ENCODE measurements at regions not wholly inside any gene's neighbourhood (a gene's known extent, or its start where the extent isn't known, plus 50 kb on each side); places are given as distances from the start of the nearest gene placed in this dataset.

DNA sequence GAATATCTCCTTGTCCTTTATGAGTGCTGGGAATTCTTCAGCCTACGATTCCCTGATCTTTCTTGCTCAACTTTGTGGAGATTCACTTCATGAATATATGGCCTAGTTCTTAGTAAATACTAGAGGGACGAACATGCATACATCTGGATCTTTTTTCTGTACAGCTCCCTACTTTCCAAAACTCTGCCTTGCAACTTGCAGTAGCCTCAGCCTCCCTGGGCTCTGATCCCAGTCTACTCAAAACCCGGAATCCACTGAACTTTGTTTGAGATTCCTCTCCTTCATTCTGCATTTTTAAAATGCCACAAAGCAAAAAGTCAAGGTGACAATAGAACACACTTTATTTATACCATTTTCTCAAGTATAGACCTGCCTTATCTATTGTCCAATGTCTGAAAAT is 50.0 kb upstream of the PCDH7 start:
- Histone ChIP-seq H3K79me2 (ENCODE audit: control insufficient read depth, insufficient read depth, low read length) (no peaks in the 10 kb centered on the region), H3K4me2 (ENCODE audit: control insufficient read depth, extremely low read depth, insufficient read depth, low read depth, low read length) (no peak overlapping the region), H3K36me3 (ENCODE audit: control insufficient read depth in 2 of 2, extremely low read depth in 1 of 2, insufficient read depth in 2 of 2, low read length in 2 of 2) (no peaks in the 10 kb centered on the region), H2AFZ (ENCODE audit: control insufficient read depth, low read length) (no peak overlapping the region), H3K9me1 (ENCODE audit: control insufficient read depth, extremely low read depth, insufficient read depth, low read length) (no peaks in the 10 kb centered on the region), H3K9ac (ENCODE audit: control insufficient read depth, extremely low read depth, insufficient read depth, low read length) (no peak overlapping the region), H3K27me3 (ENCODE audit: control insufficient read depth, extremely low read depth, insufficient read depth, low read length) (no peaks in the 10 kb centered on the region), H3K4me1 (ENCODE audit: control insufficient read depth, extremely low read depth, insufficient read depth, low read length) (no peaks in the 10 kb centered on the region), H3K9me3 (ENCODE audit: control insufficient read depth, low read depth, low read length) (no peaks in the 10 kb centered on the region), H4K20me1 (ENCODE audit: control insufficient read depth, extremely low read depth, insufficient read depth, low read length) (no peaks in the 10 kb centered on the region), H3K27ac (ENCODE audit: control insufficient read depth, insufficient read depth, low read length) (no peak overlapping the region), H3K4me3 (ENCODE audit: control insufficient read depth in 2 of 3, extremely low read depth in 1 of 3, insufficient read depth in 2 of 3, low read depth in 1 of 3, low read length in 3 of 3) (no peak overlapping the region)
- DNase-seq (ENCODE audit: low read depth, low spot score) (no peak), FAIRE-seq (no peak)
- dilution Hi-C loops (cut with MboI; ENCODE audit: extremely low pct_ligation_motif_present, low sequenced_read_pairs), result no loop called here
- TF ChIP-seq, protein P1, sequence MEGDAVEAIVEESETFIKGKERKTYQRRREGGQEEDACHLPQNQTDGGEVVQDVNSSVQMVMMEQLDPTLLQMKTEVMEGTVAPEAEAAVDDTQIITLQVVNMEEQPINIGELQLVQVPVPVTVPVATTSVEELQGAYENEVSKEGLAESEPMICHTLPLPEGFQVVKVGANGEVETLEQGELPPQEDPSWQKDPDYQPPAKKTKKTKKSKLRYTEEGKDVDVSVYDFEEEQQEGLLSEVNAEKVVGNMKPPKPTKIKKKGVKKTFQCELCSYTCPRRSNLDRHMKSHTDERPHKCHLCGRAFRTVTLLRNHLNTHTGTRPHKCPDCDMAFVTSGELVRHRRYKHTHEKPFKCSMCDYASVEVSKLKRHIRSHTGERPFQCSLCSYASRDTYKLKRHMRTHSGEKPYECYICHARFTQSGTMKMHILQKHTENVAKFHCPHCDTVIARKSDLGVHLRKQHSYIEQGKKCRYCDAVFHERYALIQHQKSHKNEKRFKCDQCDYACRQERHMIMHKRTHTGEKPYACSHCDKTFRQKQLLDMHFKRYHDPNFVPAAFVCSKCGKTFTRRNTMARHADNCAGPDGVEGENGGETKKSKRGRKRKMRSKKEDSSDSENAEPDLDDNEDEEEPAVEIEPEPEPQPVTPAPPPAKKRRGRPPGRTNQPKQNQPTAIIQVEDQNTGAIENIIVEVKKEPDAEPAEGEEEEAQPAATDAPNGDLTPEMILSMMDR (optimal IDR thresholded peaks at IDR 0.05 in 1 of 3, IDR thresholded peaks at IDR 0.05 in 1 of 3, conservative IDR thresholded peaks at IDR 0.05 in 1 of 3; ENCODE audit: extremely low read depth in 1 of 3, insufficient read depth in 2 of 3, low read length in 3 of 3), result no peak
- TF ChIP-seq EZH2 (IDR thresholded peaks at IDR 0.05; ENCODE audit: low read length), result no peak

Small RNA genes lying in the stretch of these regions (small RNA-seq; reads per million reads assigned to genes)
- 0 reads per million in 3 experiments for gene AC097510.1 (ENCODE audit: insufficient read length in 3 of 3, low read depth in 3 of 3, low replicate concordance in 1 of 3)

Measured in keratinocyte (primary cell).